HG03520 (cell line): ENCODE measurements at regions not wholly inside any gene's neighbourhood (a gene's known extent, or its start where the extent isn't known, plus 50 kb on each side); places are given as distances from the start of the nearest gene placed in this dataset.

ENCODE experiments used
- ATAC-seq: cut with Tn5 transposase; IDR thresholded peaks from one replicate; pipeline ENCODE4 v1.9.1; 2021; ENCODE audit warnings: mild to moderate bottlenecking, moderate library complexity; ENCODE audit not compliant: unreplicated experiment

DNA sequence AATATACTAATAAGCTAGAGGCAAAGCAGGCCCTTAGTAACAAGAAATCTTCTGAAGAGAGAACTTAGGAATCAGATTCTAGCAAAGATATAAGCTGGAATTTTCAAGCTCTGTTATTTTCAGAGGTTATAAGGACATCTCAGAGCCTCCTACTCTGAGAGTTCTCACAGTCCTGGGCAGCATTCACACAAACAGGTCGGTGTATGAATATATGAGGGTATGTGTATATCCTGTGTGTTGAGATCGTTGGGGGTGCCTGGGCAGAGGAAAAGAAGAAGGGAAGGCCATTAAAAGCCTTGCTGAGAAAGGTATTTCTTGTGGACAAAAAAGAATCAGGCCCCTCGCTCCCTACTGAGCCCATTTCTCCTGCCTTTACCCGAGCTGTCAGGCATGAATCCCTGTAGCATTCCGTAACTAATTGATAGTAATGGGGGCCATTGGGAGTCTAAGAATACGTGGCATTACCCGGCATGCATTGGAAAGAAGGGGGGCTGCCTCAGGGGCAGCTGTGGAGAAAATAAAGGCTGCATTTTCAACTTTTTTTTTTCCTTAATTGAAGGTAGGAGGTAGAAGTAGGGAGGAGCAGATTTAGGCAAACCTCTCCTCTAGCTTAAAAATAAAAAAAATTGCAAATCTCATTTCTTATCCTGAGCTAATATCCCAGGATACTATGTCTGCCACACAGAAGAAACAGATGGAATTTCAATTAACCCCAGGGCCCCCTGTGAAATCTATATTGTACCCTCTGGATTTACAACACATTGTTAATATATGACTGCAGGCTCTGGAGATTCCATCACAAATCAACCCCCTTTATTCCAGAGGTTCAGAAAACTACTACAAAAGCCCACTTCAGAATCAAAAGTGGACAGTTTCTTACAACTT, 103.8 kb downstream of the GTPBP8 start:
- no peak for ATAC-seq

GRCh38 chr3:113096188-113096892, 105.6 kb downstream of the GTPBP8 start:
- no peak for ATAC-seq

DNA sequence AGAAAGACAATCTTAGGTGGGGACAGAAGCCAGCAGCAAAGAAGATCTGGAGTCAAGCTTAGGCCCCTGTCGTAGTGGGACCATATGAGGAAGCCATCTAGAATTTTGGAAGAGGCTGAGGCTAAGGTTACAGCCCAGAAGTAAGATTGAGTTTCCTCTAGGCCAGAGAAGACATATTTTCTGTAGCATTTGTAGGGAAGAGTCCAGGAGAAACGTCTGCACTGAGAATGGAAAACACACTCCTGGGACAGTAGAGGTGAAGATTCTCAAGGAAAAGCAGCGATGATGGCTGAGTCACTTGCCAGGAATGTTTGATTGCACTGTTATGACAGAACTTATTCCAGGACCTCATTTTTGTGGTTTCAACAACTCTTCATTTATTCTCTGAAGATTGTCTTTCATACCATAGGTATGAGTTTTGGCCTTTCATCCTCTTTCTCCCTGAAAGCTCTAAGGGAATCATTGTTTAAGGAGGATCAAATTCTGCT, 107.2 kb downstream of the GTPBP8 start:
- ATAC-seq: no peak

GRCh38 chr3:113100063-113100462, 109.3 kb downstream of the GTPBP8 start:
- ATAC-seq: no peak

GRCh38 chr3:113103588-113103987, 107.8 kb upstream of the BOC start:
- no peak for ATAC-seq

DNA sequence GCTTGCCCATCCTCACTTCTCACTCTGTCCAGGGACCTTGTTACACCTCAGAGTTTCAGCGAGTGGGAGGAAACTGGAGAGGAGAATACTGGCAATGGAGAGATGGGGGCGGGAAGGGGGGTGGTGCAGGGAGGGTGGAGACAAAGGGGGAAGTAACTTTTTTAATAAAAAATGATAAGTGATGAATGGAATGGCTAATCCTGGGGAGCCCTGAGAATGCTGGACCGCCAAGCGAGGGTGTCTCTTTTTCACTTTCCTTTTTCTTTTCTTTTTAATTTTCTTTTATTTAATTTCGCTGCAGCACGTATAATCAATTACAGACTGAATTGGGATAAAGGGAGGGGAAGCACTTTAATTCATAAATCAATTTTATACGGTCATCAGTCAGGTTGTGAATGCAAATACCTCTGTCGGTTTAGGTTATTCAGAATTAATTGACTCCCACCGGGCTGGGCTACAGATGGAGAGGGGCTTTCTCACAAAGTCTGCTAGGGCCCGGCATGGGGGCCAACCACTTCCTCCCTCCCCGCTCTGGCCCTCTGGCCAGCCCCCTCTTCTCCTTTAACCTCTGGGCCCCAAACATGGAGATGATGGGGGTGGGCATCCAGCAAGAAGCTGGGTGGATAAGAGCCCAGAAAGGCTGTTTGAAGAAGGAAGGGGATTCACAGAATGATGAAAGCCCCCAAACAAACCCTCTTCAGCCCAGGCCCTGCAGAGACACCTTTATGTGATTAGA, 106.8 kb upstream of the BOC start:
- ATAC-seq: no peak

GRCh38 chr3:113105093-113105449, 106.3 kb upstream of the BOC start:
- ATAC-seq: no peak

- ATAC-seq: no peak
Observed at GRCh38 chr3:113105966-113106660, 105.2 kb upstream of the BOC start.

DNA sequence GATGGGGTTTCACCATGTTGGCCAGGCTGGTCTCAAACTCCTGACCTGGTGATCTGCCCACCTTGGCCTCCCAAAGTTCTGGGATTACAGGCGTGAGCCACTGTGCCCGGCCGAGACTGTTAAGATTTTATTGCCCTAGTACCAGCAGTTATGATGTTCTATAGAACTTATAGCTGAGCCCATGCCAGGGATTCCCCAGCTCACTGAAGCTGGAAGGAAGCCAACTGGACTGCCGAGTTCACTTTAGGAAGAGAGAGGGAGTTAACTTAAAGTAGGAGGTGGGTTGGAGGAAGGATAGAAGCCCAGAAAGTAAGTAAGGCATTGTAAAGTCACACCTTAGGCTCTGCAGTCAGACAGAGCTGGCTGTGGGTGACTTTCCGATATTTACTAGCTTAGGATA, 101.1 kb upstream of the BOC start:
- no peak for ATAC-seq

DNA sequence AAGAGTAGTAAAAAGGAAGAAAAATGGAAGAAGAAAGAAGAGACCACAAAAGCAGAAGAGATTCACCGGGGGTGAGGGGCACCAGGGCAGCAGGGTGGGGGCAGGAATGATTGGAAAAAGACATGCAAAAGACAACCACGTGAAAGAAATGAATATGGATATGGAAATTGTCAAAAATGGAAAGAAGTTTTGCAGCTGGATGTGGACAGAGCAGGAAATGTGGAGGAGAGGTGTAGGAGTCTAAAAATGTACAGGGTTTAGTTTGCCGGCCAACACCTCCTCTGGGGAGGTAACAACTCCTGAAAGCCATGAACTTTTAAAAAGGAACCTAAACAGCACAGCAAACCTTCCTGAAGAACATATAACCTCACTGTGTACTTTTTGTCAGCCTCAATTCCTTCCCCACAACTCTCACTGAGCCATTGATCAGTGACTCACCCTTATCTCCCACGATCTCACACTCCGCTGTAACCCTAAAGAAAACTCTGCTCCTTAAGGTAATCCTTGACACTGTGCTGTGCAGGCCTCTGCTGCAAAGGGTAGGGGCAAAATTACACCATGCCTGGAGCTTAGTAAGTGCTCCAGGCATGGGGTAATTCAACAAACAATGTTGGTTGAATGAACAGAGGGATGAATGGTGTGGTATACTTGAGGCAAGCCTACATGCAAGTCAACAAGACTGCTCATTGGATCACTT, 100.2 kb upstream of the BOC start:
- ATAC-seq: no peak

GRCh38 chr3:113113361-113113760, 98.0 kb upstream of the BOC start:
- ATAC-seq: no peak

DNA sequence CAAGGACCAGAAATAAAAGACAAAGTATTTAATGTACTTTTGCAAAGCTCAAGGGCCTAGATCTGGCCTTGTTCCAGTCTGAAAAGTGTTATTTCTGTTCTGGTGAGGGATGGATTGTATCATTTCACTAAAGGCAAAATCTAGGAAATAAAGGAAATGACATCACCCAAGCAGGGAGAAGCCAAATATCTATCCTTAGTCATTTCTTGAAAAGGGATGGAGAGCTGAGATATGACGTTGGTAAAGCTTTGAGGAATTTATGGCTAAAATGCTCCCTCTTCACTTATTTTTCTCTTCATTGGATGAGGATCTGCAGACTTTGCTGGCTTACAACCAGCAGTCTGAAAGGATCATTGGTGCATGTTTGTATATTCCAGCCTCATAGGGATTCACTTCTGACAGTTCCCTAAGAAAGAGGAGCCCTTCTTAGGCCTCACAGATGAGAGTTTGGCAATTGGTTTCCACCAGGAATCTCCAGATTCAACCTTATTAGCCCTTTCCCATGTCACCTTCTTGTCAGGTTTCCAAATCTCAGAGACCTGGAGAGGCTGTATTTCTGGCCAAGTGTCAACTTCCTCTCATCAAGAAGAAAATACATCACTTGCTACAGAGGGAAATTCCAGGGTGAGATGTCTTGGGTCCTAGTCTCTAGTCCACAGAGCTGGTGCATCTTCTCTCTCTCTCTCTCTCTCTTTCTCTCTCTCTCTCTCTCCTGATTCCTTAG, 93.7 kb upstream of the BOC start:
- no peak for ATAC-seq

GRCh38 chr3:113118336-113118735, 93.0 kb upstream of the BOC start:
- no peak for ATAC-seq

DNA sequence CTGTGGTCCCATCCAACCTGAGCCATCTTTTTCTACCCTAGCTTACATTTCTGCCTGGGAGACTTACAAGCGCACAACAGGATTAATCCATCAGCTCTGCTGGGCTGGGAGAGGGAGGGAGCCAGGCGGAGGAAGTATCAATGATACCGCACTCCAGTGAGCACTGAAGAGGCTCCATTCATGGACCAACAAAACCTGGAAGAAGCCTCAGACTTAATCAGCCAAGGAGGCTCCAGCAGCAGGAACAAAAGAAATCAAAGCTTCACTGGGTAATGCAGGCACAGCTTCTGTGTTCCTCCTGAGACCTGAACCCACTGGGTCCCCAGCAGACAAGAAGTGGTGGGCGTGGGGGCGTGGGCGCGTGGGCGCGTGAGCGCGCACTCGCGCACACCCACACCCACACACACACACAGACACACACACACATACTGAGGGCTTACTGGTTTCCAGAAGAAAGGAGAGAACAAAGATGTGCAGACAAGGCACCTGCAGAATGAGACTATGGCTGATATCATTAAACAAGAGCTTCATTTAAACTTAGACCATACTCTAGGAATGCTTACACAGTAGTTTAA, 87.0 kb upstream of the BOC start:
- no peak for ATAC-seq

- no peak for ATAC-seq
Observed at GRCh38 chr3:113125951-113126350, 85.4 kb upstream of the BOC start.

DNA sequence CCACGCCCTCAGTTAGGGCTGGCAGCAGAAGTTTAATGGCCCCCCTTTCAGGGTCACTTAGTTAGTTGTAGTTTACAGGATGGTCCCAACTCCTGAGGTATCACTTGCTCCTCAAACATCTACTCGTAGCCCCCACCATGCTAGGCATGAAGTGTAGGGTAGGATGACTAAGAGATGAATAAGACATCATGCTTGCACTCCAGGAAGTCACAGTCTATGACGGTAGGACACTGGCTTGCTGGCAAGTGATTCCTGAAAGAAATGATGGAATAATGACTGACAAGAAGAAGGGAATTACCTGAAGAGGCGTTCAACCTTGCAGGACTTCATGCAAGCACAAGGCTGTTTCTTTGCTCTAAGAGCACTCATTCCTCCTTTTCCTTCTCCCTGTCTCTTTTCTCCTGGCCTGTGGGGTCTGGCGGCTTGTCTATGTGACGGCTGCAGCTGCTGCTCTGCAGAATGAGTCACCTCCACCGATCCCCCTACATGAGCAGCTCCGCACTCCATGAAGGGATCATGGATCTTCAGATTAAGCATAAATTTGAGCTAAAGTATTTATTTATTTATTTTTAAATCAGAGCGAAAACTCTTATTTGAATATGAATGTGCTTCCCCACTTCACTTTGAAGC, 82.9 kb upstream of the BOC start:
- ATAC-seq: no peak

DNA sequence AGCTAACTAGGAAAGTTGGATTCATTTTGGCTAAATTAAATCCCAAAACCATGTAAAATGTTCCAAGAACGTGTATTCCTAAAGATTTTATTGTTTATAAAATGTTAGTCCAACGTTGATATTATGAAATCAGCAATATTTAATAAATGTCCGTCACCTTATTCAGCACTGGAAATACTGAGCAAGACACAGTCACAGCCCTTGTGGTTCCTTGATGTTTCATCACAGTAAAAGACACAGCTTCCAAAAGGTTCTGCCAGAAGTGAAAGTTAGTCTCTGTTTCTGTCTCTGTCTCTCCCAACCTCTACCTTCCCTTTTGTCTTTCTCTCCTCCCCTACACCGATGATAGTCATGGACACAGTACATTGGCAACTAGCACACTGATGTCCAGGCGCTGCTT, 82.2 kb upstream of the BOC start:
- no peak for ATAC-seq

DNA sequence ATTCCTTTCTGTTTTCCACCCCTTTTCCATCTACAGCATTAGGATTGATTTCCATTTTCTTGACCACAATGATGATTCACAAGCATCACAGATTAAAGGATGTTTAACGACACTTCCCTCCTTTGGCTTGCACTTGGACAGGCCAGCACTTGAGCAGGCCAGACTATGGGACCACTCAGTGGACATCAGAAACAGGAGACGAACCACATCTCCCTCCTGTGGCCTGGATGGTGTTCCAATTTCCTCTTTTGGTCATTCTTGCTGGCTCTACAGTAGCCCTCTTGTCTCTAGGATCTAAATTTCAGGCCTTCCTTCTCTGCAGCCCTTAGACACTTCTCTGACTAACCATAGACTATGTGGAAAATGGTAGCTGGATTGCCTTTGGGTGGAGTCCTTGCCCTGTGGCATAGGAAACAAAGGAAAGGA, 78.8 kb upstream of the BOC start:
- no peak for ATAC-seq

DNA sequence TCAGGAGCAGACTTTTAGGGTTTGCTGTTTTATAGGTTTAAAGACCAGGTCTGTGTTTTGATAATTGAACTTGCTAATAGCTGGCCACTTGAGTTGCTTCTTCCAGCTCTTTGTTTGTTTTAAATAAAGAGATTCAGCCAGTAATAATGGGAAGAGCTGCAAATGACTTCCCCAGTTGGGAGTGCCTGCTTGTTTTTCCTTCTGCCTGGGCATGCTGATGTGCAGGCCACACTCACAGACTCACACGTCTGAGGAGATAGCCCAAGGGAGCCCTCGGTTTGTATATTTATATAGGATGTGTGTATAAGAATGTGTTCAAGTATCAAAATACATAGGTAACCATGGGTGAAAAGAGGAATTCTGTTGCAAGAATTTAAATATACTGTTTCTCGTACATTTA, 78.2 kb upstream of the BOC start:
- no peak for ATAC-seq
